GM18499 (cell line): ENCODE measurements at regions not wholly inside any gene's neighbourhood (a gene's known extent, or its start where the extent isn't known, plus 50 kb on each side); places are given as distances from the start of the nearest gene placed in this dataset.

ENCODE experiments used
- ATAC-seq: cut with Tn5 transposase; IDR thresholded peaks from one replicate; pipeline ENCODE4 v1.9.1; 2021; ENCODE audit warnings: moderate number of reproducible peaks; ENCODE audit not compliant: insufficient read depth, unreplicated experiment

- ATAC-seq = no peak
These were observed 59.8 kb downstream of the MRPS30 start for GRCh38 chr5:44868541-44868940.

GRCh38 chr5:44869928-44870327 lies 61.2 kb downstream of the MRPS30 start:
- ATAC-seq = no peak

DNA sequence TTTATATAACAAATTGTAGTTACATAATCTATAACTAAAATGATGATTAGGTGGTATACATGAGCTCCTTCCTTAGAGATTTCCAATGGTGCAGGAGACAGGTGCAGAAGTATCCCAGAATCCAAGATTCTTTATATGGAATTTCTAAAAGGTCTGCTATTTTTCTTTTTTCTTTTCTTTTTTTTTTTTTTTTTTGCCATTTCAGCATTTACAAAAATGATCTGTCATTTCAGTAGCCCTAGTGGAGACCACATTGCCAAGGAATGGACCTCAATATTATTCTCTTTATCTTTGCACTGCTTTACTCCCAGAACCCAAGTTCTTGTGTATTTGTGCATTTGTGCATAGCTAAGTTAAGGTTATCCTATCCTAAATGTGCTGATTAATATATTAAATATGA lies 61.7 kb downstream of the MRPS30 start:
- ATAC-seq = no peak

DNA sequence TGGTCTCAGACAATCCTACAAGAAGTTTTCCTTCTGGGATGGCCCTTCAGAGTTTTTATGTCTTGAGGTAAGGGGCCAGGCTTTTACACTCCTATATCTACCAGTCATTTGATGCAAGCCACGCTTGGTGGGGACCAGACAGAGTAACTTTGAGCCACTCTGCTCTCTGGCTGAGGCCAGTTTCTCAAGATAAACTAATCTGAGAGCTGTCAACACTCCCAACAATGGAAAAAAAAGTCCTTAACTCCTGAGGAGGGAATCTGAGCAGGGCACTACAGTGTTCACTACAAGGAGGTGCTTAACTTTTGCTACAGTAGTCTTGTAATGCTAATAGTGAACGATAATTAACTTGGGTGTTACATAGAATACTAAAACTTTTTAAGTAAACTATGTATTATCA lies 62.7 kb downstream of the MRPS30 start:
- ATAC-seq = no peak

DNA sequence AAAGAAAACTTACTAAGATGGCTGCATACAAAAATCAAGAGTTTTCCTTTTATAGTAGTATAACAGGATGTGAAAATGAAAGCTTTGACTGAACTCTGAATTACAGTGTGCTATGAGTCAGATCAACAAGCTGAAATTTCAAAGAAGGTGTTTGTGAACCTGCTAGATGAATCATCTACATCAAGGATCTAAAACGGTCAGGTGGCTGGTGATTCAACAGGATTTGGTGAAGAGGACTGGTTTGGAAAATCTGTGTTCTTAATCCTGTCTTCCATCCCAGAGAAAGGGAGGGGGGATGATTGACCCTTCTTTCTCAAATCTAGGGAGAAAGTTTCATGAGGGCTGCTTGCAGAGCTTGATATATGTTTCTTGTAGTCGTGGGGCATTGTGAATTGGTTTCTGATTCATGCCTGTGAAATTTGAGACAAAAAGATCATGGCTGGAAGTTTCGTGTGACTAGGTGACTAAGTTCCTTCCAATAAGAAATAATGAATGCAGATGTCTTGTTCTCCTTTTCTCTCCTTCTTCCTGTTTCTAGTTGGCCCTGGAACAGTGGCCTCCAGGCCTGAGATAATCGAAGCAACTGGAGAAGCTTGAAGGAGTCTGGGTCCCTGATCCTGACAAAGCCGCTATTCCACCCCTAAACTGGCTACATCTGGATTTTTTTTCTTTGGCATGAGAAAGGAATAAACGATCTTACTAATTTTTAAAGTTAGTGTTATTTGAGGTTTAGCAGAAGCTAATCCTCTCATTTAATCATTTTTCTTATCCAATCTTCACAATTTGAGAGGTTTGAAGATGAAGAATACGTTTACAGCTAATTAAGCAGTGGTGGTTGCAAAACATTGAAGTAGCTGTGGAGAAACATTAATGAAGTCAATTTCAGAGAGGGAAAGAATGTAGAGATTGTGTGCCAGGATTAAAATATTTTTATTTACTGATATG lies 67.2 kb downstream of the MRPS30 start:
- ATAC-seq = peak; percentile 100

GRCh38 chr5:44881266-44881665 lies 72.5 kb downstream of the MRPS30 start:
- ATAC-seq = no peak

GRCh38 chr5:44884036-44884435 lies 75.3 kb downstream of the MRPS30 start:
- no peak for ATAC-seq

- ATAC-seq = peak; percentile 97
These were observed 77.2 kb downstream of the MRPS30 start for GRCh38 chr5:44885903-44886302.

DNA sequence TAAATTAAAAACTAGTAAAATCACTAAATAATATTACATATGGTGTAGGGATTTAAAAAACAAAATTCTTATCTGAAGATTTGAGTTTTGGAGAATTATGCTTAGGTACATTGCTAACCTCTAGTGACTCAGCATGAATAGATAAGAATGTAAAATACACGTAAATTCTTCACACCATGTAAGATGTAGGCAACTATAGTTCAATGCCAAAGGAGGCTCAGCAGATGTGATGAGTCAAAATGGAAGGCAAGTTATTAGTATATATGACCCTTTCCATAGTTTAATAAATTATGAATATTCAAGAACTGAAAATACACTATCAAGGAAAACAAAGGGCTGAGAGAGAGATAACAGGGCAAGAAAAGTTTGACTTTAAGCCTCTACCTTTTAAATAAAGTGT lies 79.0 kb downstream of the MRPS30 start:
- ATAC-seq = no peak

DNA sequence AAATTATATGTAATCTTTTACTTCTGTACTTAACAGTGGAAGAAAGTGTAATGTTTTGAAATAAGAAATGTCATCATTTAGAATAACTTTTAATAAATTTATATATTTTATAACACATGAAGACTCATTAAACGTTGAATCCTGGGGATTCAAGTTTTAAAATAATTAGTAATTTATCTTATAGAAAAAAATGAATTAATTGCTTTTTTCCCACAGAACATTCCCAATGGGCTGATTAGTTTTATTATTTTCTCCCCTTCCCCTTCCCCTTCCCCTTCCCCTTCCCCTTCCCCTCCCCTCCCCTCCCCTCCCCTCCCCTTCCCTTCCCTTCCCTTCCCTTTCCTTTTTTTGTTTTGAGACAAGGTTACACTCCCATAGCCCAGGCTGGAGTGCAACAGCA lies 79.7 kb downstream of the MRPS30 start:
- no peak for ATAC-seq

GRCh38 chr5:44891116-44891515 lies 82.4 kb downstream of the MRPS30 start:
- ATAC-seq = no peak

GRCh38 chr5:44900273-44900954 lies 91.7 kb downstream of the MRPS30 start:
- ATAC-seq = no peak

GRCh38 chr5:44907396-44907795 lies 98.6 kb downstream of the MRPS30 start:
- ATAC-seq = no peak

- no peak for ATAC-seq
These were observed 100.3 kb downstream of the MRPS30 start for GRCh38 chr5:44909004-44909403.

- ATAC-seq = no peak
These were observed 102.8 kb downstream of the MRPS30 start for GRCh38 chr5:44911501-44911900.

DNA sequence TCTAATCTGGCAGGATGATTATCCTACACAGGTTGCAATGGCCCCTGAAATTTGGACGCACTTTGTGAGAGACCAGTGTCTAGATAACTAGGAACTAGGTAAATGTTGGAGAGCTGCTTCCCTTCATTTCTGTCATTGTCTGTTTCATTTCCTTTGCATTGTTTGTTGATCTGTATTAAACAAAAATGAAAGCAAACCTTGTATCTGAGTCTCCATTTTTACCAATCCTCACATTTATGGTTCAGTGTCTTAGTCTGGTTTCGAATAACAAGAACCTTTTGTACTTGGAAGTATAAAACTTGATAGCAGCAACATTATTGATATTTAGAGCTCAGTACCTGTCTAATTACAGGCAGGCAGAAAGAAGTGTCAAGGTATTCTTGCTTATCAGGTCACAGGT lies 105.5 kb downstream of the MRPS30 start:
- ATAC-seq = no peak

DNA sequence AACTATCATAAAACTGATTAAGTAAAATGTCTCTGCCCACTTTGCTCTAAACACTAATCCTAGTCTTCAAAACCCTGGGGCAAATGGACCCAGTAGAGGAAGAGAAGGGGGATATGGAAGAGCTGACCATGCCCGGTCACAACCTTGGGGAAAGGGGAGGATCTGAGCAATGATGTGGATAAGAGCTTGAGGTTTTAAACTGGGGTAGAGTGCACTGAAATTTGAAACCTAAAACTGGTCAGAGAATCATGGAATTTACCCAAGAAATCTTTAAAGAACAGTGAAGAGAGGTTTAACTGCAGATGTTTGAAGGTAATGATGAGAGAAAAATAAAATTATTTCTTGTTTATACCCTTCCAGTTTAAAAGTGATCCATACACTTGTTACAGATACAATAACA lies 110.8 kb downstream of the MRPS30 start:
- no peak for ATAC-seq

DNA sequence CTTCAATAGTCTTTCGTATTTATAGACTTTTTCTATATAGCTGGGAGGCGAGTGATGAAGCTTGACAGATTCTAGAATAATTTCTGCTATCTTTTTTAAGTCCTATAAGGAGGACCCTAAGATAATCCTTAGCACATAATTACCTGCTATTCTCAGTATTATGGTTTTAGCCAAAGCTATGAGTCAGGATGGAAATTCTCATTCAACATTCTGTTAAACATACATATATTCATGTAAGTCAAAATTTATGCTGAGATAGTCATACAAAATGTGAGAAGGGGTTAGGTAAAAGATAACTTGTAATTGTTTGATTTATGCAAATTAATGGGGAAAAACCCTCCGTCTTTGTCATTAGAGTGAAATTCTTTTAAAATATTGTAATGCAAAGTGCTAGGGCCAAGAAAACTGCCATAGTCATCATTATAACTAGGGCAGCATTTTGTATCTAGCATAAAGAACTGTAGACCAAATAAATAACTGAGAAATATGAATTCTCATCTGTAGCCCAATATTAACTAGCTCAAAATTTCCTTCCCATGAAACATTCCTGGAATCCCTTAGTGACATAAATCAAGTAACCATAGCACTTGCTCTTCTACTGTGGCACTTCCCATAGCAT lies 118.5 kb downstream of the MRPS30 start:
- no peak for ATAC-seq

DNA sequence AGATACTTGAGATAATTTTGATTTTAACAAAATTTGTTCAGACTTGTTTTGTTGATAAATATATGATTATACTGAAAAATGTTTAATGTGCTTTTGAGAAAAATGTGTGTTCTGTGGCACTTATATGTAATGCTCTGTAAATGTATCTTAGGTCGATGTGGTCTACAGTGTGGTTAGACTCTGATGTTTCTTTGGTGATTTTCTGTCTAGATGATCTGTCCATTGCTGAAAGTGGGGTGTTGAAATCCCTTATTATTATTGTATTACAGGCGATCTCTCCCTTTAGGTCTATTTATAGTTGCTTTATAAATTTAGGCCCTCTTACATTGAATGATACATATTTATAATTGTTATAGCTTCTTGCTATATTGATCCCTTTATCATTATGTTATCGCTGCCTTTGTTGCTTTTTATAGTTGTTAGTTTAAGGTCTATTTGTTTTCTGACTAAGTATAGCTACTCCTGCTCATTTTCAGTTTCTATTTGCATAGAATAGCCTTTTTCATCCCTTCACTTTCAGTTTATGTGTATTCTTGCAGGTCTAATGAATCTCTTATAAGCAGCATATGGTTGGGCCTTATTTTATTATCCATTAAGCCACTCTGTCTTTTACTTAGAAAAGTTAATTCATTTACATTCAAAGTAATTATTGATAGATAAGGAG lies 124.3 kb downstream of the MRPS30 start:
- peak; percentile 99 for ATAC-seq

GRCh38 chr5:44933686-44934085 lies 124.9 kb downstream of the MRPS30 start:
- ATAC-seq = peak; percentile 32

DNA sequence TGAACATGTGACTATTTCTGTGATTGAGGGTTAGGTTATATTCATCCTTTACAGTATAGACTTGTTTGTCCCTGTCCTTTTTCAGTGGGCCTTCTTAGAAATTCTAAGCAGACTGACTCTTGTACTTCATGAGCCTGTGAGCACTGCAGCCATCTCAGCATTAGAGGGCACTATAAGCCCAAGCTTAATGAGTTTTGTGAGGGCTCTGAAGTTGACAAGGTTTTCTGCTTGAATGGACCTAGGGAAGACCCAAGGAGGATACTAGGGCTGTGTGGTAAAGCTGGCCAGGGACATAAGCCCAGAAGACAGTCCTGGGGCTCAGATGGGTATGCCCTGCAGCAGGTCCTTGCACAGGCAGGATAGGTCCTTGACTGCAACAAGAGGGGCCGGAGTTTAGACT lies 126.5 kb downstream of the MRPS30 start:
- ATAC-seq = no peak
